Right lobe of liver (tissue), 6 donors: ENCODE measurements at regions not wholly inside any gene's neighbourhood (a gene's known extent, or its start where the extent isn't known, plus 50 kb on each side); places are given as distances from the start of the nearest gene placed in this dataset.
"Not testable (repeated sequence)": the region's sequence is repeated elsewhere in the genome, so short reads cannot be mapped to it uniquely, and the experiment has no call there.

Source experiments
- ATAC-seq, 4 donors: fragments of 200-7000 bp; cut with Tn5 transposase; one replicate each; pipeline ENCODE4 v1.9.1; 2020; ENCODE audit warnings: mild to moderate bottlenecking in 4 of 4, moderate library complexity in 4 of 4
- DNase-seq, 3 donors: peaks; one replicate each; pipeline ENCODE4 v3.0.0-alpha.2; 2020
- H3K27ac ChIP-seq, 3 donors: fragments of 200-600 bp; one replicate each; pipeline ENCODE4 v1.8.0; 2022
- H3K27me3 ChIP-seq, 2 donors: fragments of 200-600 bp; one replicate each; pipeline ENCODE4 v1.8.0; 2022
- H3K36me3 ChIP-seq, 4 donors: fragments of 200-600 bp; sonication (generic) in 1 of 4; one replicate each; pipeline versions ENCODE4 v1.5.1 to v1.8.0; 2017 to 2022; ENCODE audit warnings: control low read depth in 1 of 4
- H3K4me1 ChIP-seq, 4 donors: fragments of 200-600 bp; sonication (generic) in 1 of 4; one replicate each; pipeline versions ENCODE4 v1.5.1 to v1.8.0; 2017 to 2022; ENCODE audit warnings: control low read depth in 1 of 4
- H3K4me3 ChIP-seq, 3 donors: fragments of 200-600 bp; one replicate each; pipeline ENCODE4 v1.8.0; 2022
- H3K9me3 ChIP-seq, 4 donors: fragments of 200-600 bp; sonication (generic) in 1 of 4; one replicate each; pipeline versions ENCODE4 v1.5.1 to v1.8.0; 2017 to 2022; ENCODE audit warnings: control low read depth in 1 of 4
- CTCF ChIP-seq, 4 donors: fragments of 200-600 bp in 3 of 4; fragments of 450-650 bp in 1 of 4; IDR thresholded peaks; one replicate each; pipeline versions ENCODE4 v1.5.1 to v1.8.0; 2016 to 2022; ENCODE audit warnings: antibody characterized with exemption in 4 of 4, mild to moderate bottlenecking in 2 of 4
- POLR2A ChIP-seq: fragments of 450-650 bp; IDR thresholded peaks from one replicate; pipeline ENCODE4 v1.6.1; 2017; ENCODE audit warnings: antibody characterized with exemption, mild to moderate bottlenecking
- whole genome bisulfite sequencing: methylation state at CpG from one replicate; pipeline ENCODE4 v1.1.6; 2018; ENCODE audit warnings: low coverage, low lambda C conversion rate; ENCODE audit not compliant: insufficient coverage; ENCODE audit errors: missing lambda C conversion rate; 5-methylcytosine and 5-hydroxymethylcytosine counted together
- intact Hi-C, 2 donors: fragments of 100-400 bp; cut with DNase I; formaldehyde crosslinking; loops; one replicate each; pipeline versions ENCODE4 v1.11.2 to v1.14.1; 2022
- donor health status: DM: no; HTN: yes; CAD: no.
- donor health status: DM: no; HTN: no; CAD: no.
- donor health status: DM: no; HTN: no; CAD: no.
- donor health status: DM: no; HTN: yes; CAD: no.
- donor health status: DM: no; HTN: yes; CAD: no.

- no peaks in the 10 kb centered on the region for H3K27me3 ChIP-seq
- WGBS: 92% methylated on average over 1 of the region's 1 CpG
Observed at GRCh38 chr9:71303351-71303750, 181.9 kb upstream of the TRPM3 start.

GRCh38 chr9:71302776-71303175, 181.4 kb upstream of the TRPM3 start:
- intact Hi-C loops: no loop called here
- WGBS: 72% methylated on average over 5 of the region's 5 CpGs

More at GRCh38 chr9:71303351-71303750, 181.9 kb upstream of the TRPM3 start:
- H3K9me3 ChIP-seq: no peaks in the 10 kb centered on the region
- ATAC-seq (no peak), DNase-seq (no peak)
- no peaks in the 10 kb centered on the region for H3K4me1 ChIP-seq
- TF ChIP-seq POLR2A: no peak
- no peak for TF ChIP-seq CTCF (IDR thresholded peaks at IDR 0.05)
- H3K36me3 ChIP-seq: no peaks in the 10 kb centered on the region
- no peak overlapping the region for H3K4me3 ChIP-seq
- no peak overlapping the region for H3K27ac ChIP-seq
- intact Hi-C loops: no loop called here

GRCh38 chr9:71295928-71296327, 174.5 kb upstream of the TRPM3 start:
- no peak for ATAC-seq
- intact Hi-C loops: no loop called here
- Histone ChIP-seq H3K9me3 (no peaks in the 10 kb centered on the region), H3K4me1 (no peaks in the 10 kb centered on the region), H3K4me3 (no peak overlapping the region), H3K36me3 (no peaks in the 10 kb centered on the region), H3K27me3 (no peaks in the 10 kb centered on the region), H3K27ac (no peak overlapping the region)
- 63% methylated on average over 3 of the region's 3 CpGs for WGBS
- no peak for DNase-seq
- no peak for TF ChIP-seq POLR2A
- TF ChIP-seq CTCF (IDR thresholded peaks at IDR 0.05): no peak

More at GRCh38 chr9:71302776-71303175, 181.4 kb upstream of the TRPM3 start:
- Histone ChIP-seq H3K27me3 (no peaks in the 10 kb centered on the region), H3K4me1 (no peaks in the 10 kb centered on the region), H3K27ac (no peak overlapping the region), H3K36me3 (no peaks in the 10 kb centered on the region), H3K9me3 (no peaks in the 10 kb centered on the region), H3K4me3 (no peak overlapping the region)
- DNase-seq (no peak), ATAC-seq (no peak)
- TF ChIP-seq CTCF (IDR thresholded peaks at IDR 0.05) (no peak), POLR2A (no peak)

- intact Hi-C loops: no loop called here
- Histone ChIP-seq H3K27me3 (no peaks in the 10 kb centered on the region), H3K4me3 (no peak overlapping the region), H3K36me3 (no peaks in the 10 kb centered on the region), H3K9me3 (no peaks in the 10 kb centered on the region), H3K27ac (no peak overlapping the region), H3K4me1 (no peaks in the 10 kb centered on the region)
- TF ChIP-seq POLR2A: no peak
- ATAC-seq: no peak
- no peak for DNase-seq
- WGBS: 61% methylated on average over 4 of the region's 4 CpGs
Observed at GRCh38 chr9:71286146-71286545, 164.7 kb upstream of the TRPM3 start.

GRCh38 chr9:71285191-71285656, 163.8 kb upstream of the TRPM3 start:
- WGBS: 19% methylated on average over 8 of the region's 8 CpGs
- DNase-seq (peak in 1 of 3 donors; percentile 51), ATAC-seq (peak; percentile 98 to 99 (median 98))
- intact Hi-C loops: no loop called here
- no peaks in the 10 kb centered on the region for H3K36me3 ChIP-seq
- H3K4me3 ChIP-seq: no peak overlapping the region
- H3K9me3 ChIP-seq: no peaks in the 10 kb centered on the region
- no peak overlapping the region for H3K27ac ChIP-seq
- H3K4me1 ChIP-seq: no peaks in the 10 kb centered on the region
- no peaks in the 10 kb centered on the region for H3K27me3 ChIP-seq
- TF ChIP-seq CTCF (IDR thresholded peaks at IDR 0.05) (peak; percentile 79 to 92 (median 83)), POLR2A (no peak)

GRCh38 chr9:71282116-71282515, 160.7 kb upstream of the TRPM3 start:
- peaks cover 0 to 21% (median 5%) of the 10 kb centered on the region in 4 donors for H3K4me1 ChIP-seq
- H3K4me3 ChIP-seq, ATAC-seq, H3K9me3 ChIP-seq, H3K36me3 ChIP-seq, H3K27me3 ChIP-seq, intact Hi-C loops, DNase-seq, H3K27ac ChIP-seq: not testable (repeated sequence)
- 72% methylated on average over 2 of the region's 2 CpGs for WGBS
